ENCODE measurements at regions not wholly inside any gene's neighbourhood (a gene's known extent, or its start where the extent isn't known, plus 50 kb on each side); places are given as distances from the start of the nearest gene placed in this dataset.

- TF ChIP-seq, protein P1, sequence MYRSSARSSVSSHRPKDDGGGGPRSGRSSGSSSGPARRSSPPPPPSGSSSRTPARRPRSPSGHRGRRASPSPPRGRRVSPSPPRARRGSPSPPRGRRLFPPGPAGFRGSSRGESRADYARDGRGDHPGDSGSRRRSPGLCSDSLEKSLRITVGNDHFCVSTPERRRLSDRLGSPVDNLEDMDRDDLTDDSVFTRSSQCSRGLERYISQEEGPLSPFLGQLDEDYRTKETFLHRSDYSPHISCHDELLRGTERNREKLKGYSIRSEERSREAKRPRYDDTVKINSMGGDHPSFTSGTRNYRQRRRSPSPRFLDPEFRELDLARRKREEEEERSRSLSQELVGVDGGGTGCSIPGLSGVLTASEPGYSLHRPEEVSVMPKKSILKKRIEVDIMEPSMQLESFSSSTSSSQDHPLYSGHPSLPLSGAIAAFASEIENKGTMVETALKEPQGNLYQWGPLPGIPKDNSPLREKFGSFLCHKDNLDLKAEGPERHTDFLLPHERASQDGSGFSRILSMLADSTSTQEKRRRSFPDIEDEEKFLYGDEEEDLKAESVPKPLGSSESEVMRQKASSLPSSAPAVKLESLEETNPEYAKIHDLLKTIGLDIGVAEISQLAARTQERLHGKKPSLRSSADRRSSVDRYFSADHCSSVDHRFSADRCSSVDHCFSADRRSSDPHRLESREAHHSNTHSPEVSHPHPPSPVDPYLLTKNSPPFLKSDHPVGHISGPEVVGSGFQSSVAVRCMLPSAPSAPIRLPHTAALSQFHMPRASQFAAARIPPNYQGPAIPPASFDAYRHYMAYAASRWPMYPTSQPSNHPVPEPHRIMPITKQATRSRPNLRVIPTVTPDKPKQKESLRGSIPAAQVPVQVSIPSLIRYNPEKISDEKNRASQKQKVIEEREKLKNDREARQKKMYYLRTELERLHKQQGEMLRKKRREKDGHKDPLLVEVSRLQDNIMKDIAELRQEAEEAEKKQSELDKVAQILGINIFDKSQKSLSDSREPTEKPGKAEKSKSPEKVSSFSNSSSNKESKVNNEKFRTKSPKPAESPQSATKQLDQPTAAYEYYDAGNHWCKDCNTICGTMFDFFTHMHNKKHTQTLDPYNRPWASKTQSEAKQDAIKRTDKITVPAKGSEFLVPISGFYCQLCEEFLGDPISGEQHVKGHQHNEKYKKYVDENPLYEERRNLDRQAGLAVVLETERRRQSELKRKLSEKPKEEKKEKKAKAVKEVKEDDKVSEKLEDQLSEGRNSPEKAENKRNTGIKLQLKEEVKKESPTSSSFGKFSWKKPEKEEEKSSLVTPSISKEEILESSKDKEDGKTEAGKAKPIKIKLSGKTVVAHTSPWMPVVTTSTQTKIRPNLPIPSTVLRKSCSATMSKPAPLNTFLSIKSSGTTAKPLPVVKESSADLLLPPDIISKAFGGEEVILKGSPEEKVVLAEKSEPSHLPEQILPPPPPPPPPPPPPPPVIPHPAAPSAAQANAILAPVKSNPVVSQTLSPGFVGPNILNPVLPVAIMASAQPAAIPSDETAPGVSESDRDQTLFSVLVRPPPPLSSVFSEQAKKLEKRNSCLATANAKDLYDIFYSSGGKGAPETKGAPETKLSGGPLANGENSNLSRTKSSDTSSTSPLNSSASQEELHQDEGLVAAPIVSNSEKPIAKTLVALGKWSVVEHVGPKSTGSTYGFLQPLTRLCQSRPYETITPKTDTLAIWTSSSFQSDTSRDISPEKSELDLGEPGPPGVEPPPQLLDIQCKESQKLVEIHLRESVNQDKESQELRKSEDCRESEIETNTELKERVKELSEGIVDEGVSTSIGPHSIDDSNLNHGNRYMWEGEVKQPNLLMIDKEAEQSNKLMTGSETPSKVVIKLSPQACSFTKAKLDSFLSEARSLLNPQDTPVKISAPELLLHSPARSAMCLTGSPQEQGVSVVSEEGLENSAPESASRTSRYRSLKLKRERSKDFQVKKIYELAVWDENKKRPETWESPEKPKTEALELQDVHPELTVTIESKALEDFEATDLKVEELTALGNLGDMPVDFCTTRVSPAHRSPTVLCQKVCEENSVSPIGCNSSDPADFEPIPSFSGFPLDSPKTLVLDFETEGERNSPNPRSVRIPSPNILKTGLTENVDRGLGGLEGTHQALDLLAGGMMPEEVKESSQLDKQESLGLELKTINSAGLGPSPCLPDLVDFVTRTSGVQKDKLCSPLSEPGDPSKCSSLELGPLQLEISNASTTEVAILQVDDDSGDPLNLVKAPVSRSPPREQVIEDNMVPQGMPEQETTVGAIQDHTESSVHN (CRISPR knock-in tag; IDR thresholded peaks at IDR 0.05) = no peak
- TF ChIP-seq ZFP36L2 (CRISPR knock-in tag; IDR thresholded peaks at IDR 0.05) (no peak), NR1H2 (CRISPR knock-in tag; IDR thresholded peaks at IDR 0.05; ENCODE audit: borderline replicate concordance, low read depth) (no peak), ZNF546 (CRISPR knock-in tag; conservative IDR thresholded peaks at IDR 0.05) (no peak)
Observed at GRCh38 chr14:86652526-86652925, 1122.6 kb downstream of the FLRT2 start (continued).
